ENCODE measurements at regions not wholly inside any gene's neighbourhood (a gene's known extent, or its start where the extent isn't known, plus 50 kb on each side); places are given as distances from the start of the nearest gene placed in this dataset.

DNA sequence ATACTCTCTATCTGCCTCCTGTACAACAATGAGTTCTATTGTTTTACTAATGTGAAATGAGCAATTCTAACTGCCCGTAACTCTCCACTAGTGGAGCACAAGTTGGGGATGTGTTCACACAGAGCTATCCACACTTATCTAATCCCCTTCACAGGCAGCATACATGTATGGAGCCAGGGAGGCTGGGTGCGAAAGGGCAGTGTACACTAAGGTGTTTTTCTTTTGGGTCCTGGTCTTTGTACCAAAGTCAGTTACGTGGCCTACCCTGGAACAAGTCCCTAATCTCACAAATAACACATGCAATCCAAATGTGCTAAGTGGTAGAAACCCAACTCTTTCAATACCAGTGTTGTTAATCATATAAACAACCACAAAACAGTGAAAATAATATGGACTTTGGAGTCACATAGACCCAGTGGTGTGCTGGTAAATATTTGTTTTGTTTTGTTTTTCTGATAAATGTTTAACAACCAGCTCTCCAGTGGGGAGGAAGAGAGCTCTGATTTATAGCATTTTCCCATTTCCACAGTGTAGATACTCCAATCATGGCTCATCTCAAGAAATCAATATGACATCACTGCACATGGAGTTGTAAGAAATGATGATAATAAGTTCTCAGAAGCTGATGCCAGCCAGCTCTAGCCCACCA, 319.9 kb upstream of the DUSP10 start:
- Histone ChIP-seq H3K4me3 (no peak overlapping the region), H3K27ac (no peak overlapping the region), H3K9me3 (no peaks in the 10 kb centered on the region), H3K36me3 (no peaks in the 10 kb centered on the region), H3K4me1 (no peaks in the 10 kb centered on the region), H3K27me3 (no peaks in the 10 kb centered on the region)
- DNase-seq = no peak
- TF ChIP-seq POLR2A (IDR thresholded peaks at IDR 0.05) = no peak
- TF ChIP-seq, protein P1, sequence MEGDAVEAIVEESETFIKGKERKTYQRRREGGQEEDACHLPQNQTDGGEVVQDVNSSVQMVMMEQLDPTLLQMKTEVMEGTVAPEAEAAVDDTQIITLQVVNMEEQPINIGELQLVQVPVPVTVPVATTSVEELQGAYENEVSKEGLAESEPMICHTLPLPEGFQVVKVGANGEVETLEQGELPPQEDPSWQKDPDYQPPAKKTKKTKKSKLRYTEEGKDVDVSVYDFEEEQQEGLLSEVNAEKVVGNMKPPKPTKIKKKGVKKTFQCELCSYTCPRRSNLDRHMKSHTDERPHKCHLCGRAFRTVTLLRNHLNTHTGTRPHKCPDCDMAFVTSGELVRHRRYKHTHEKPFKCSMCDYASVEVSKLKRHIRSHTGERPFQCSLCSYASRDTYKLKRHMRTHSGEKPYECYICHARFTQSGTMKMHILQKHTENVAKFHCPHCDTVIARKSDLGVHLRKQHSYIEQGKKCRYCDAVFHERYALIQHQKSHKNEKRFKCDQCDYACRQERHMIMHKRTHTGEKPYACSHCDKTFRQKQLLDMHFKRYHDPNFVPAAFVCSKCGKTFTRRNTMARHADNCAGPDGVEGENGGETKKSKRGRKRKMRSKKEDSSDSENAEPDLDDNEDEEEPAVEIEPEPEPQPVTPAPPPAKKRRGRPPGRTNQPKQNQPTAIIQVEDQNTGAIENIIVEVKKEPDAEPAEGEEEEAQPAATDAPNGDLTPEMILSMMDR (IDR thresholded peaks at IDR 0.05) = no peak
- intact Hi-C loops (cut with DNase I; ENCODE audit: low total_unique reads) = no loop called here

DNA sequence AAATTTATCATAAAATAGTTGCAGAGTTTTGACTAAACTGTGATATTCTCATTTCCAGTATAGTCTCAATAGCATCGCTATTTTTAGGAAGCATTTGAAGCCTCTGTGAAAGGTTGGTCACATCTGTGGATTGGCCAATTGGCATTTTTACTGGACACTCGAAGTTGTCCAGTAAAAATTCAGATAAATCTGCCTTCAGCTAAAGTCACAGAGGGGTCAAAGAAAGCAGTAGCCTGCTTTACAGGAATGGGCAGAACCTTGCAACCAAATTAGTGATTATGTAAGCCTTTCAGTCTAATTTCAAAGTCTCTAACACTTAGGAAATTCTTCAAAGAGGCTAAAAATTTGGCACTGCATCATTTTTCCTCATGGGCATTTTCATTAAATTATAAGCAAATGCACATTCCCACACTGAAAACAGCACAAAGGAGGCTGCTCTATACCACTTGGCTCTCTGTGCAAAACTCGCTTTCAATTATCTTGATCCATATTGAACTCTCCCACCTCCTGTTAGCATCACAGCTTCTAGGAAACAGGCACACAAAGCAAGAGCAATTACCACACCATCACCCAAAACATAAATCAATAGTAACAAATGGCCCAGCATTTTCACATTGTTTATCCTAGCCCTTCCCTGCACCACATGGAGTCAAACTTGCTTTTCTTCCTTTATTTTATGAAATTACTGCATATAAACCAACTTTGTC, 318.5 kb upstream of the DUSP10 start:
- Histone ChIP-seq H3K4me3 (no peak overlapping the region), H3K36me3 (no peaks in the 10 kb centered on the region), H3K4me1 (no peaks in the 10 kb centered on the region), H3K27ac (no peak overlapping the region), H3K9me3 (no peaks in the 10 kb centered on the region), H3K27me3 (no peaks in the 10 kb centered on the region)
- DNase-seq = no peak
- intact Hi-C loops (cut with DNase I; ENCODE audit: low total_unique reads) = no loop called here
- no peak for TF ChIP-seq POLR2A (IDR thresholded peaks at IDR 0.05)
- TF ChIP-seq, protein P1 (IDR thresholded peaks at IDR 0.05) = no peak

DNA sequence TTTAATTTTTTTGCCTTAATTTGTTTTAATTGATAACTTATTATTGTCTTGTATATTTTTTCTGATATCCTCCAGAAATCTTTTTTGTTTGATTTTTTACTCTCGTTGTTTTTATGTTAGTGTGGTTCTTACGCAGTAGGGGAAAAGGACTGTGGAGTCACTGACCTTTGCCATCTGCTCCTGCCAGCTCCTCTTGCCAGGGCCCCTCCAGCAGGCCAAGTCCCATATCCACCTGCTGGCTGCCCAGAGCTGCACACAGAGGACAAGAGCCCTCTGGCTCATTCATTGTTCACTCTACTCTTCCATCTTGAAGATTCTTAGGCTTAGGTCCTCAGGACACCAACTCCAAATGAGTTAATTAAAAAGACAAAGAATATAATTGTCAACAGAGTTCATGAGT, 316.4 kb upstream of the DUSP10 start:
- H3K27me3 ChIP-seq = no peaks in the 10 kb centered on the region
- DNase-seq = no peak
- H3K27ac ChIP-seq = no peak overlapping the region
- intact Hi-C loops (cut with DNase I; ENCODE audit: low total_unique reads) = no loop called here
- no peaks in the 10 kb centered on the region for H3K9me3 ChIP-seq
- no peaks in the 10 kb centered on the region for H3K4me1 ChIP-seq
- no peaks in the 10 kb centered on the region for H3K36me3 ChIP-seq
- TF ChIP-seq, protein P1 (IDR thresholded peaks at IDR 0.05) = no peak
- TF ChIP-seq POLR2A (IDR thresholded peaks at IDR 0.05) = no peak
- H3K4me3 ChIP-seq = no peak overlapping the region

DNA sequence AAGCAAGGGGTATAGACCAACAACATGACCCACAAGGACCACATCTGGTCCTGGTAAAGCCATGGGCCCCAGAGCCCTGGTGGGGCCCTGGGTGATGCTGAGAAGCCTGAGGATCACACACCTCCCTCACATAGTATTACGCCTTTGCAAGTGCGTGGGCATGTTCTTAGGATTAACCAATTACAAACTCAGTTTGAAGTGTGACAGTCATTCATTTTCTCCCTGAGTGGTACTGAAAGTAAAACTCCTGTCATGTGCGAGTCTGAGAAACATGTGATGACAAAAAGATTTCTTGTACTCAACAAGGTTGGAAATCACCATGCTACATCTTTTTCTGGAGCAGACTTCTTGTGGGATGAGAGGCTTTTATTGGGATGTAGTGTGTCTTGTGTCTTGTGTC, 315.3 kb upstream of the DUSP10 start:
- no peaks in the 10 kb centered on the region for H3K9me3 ChIP-seq
- no peak for TF ChIP-seq POLR2A (IDR thresholded peaks at IDR 0.05)
- TF ChIP-seq, protein P1 (IDR thresholded peaks at IDR 0.05) = no peak
- H3K36me3 ChIP-seq = no peaks in the 10 kb centered on the region
- intact Hi-C loops (cut with DNase I; ENCODE audit: low total_unique reads) = no loop called here
- no peak overlapping the region for H3K27ac ChIP-seq
- no peaks in the 10 kb centered on the region for H3K4me1 ChIP-seq
- H3K27me3 ChIP-seq = no peaks in the 10 kb centered on the region
- DNase-seq = no peak
- no peak overlapping the region for H3K4me3 ChIP-seq

DNA sequence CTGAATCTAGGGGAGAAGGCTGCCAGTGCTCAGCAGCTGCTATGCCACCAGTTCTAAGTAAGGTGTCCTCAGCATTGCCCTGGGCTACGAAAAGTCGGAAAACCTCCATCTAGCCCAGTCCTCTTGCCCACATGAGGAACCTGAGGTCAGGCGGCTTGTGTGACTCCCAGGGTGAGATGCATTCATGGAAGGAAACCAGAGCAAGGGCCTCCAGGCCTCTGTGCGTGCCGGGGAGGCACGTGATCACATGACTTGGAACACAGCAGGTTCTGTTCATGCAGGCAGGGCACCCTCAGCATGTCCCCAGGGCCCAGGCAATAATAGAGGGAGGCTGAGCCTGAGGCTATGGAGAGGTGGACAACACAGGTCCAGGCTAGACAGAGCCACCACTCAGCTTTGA, 312.5 kb upstream of the DUSP10 start:
- no peak for TF ChIP-seq POLR2A (IDR thresholded peaks at IDR 0.05)
- TF ChIP-seq, protein P1 (IDR thresholded peaks at IDR 0.05) = no peak
- no peaks in the 10 kb centered on the region for H3K9me3 ChIP-seq
- H3K27me3 ChIP-seq = no peaks in the 10 kb centered on the region
- intact Hi-C loops (cut with DNase I; ENCODE audit: low total_unique reads) = no loop called here
- no peak for DNase-seq
- H3K4me3 ChIP-seq = no peak overlapping the region
- H3K4me1 ChIP-seq = no peaks in the 10 kb centered on the region
- no peak overlapping the region for H3K27ac ChIP-seq
- no peaks in the 10 kb centered on the region for H3K36me3 ChIP-seq

Measured in uterus (tissue), 3 donors.